Right renal pelvis (tissue), 4 donors: ENCODE measurements at regions not wholly inside any gene's neighbourhood (a gene's known extent, or its start where the extent isn't known, plus 50 kb on each side); places are given as distances from the start of the nearest gene placed in this dataset.

Experiments used
- DNase-seq, 4 donors: peaks; one replicate each; pipeline ENCODE4 v3.0.0-alpha.2; 2013; ENCODE audit warnings: low read depth in 4 of 4, low spot score in 3 of 4, missing footprints in 1 of 4

- no peak for DNase-seq
These were observed 356.0 kb downstream of the HDGFL1 start for GRCh38 chr6:22925304-22925835.

GRCh38 chr6:22925920-22926789 is 356.8 kb downstream of the HDGFL1 start:
- DNase-seq = no peak

GRCh38 chr6:22926790-22927354 is 357.5 kb downstream of the HDGFL1 start:
- peak in 3 of 4 donors; percentile 36 to 57 (median 47) for DNase-seq

- no peak for DNase-seq
These were observed 359.4 kb downstream of the HDGFL1 start for GRCh38 chr6:22928775-22929174.

- no peak for DNase-seq
These were observed 360.1 kb downstream of the HDGFL1 start for GRCh38 chr6:22929311-22929985.

GRCh38 chr6:22940581-22941290 is 371.4 kb downstream of the HDGFL1 start:
- DNase-seq = no peak

GRCh38 chr6:22942403-22942802 is 373.0 kb downstream of the HDGFL1 start:
- DNase-seq = no peak

- no peak for DNase-seq
These were observed 374.0 kb downstream of the HDGFL1 start for GRCh38 chr6:22943327-22943726.

GRCh38 chr6:22949967-22950366 is 380.6 kb downstream of the HDGFL1 start:
- DNase-seq = no peak

- DNase-seq = no peak
These were observed 382.7 kb downstream of the HDGFL1 start for GRCh38 chr6:22952097-22952496.

- DNase-seq = no peak
These were observed 385.5 kb downstream of the HDGFL1 start for GRCh38 chr6:22954749-22955385.

GRCh38 chr6:22956029-22956681 is 386.8 kb downstream of the HDGFL1 start:
- DNase-seq = peak; percentile 18 to 58 (median 41)

- no peak for DNase-seq
These were observed 389.3 kb downstream of the HDGFL1 start for GRCh38 chr6:22958677-22959076.

- no peak for DNase-seq
These were observed 390.2 kb downstream of the HDGFL1 start for GRCh38 chr6:22959571-22959970.

GRCh38 chr6:22964334-22964733 is 395.0 kb downstream of the HDGFL1 start:
- DNase-seq = no peak

GRCh38 chr6:22965889-22966288 is 396.5 kb downstream of the HDGFL1 start:
- no peak for DNase-seq

GRCh38 chr6:22966691-22967422 is 397.5 kb downstream of the HDGFL1 start:
- DNase-seq = no peak

- no peak for DNase-seq
These were observed 400.6 kb downstream of the HDGFL1 start for GRCh38 chr6:22970004-22970403.

GRCh38 chr6:22972771-22973170 is 403.4 kb downstream of the HDGFL1 start:
- no peak for DNase-seq
